OCI-LY3 (cell line): ENCODE measurements at regions not wholly inside any gene's neighbourhood (a gene's known extent, or its start where the extent isn't known, plus 50 kb on each side); places are given as distances from the start of the nearest gene placed in this dataset.

Source experiments
- CTCF ChIP-seq: fragments of 200-600, 300-600 bp; sonication (generic); IDR thresholded peaks from 2 replicates; pipeline ENCODE4 v1.5.1; 2014; ENCODE audit warnings: antibody characterized with exemption, low read length, low read depth
- EZH2phosphoT487 ChIP-seq: fragments of 200-600 bp; shearing (Covaris generic); IDR thresholded peaks from 2 replicates; pipeline ENCODE4 v1.6.1; 2018; ENCODE audit warnings: antibody characterized with exemption, mixed run types, low read depth

GRCh38 chr15:93213281-93213680, 124.3 kb upstream of the RGMA start:
- TF ChIP-seq CTCF (no peak), EZH2phosphoT487 (no peak)
